ENCODE measurements at regions not wholly inside any gene's neighbourhood (a gene's known extent, or its start where the extent isn't known, plus 50 kb on each side); places are given as distances from the start of the nearest gene placed in this dataset.
A peak's percentile ranks its signal among the peaks of the same experiment; 100 is the strongest.
"Not testable (repeated sequence)": the region's sequence is repeated elsewhere in the genome, so short reads cannot be mapped to it uniquely, and the experiment has no call there.

DNA sequence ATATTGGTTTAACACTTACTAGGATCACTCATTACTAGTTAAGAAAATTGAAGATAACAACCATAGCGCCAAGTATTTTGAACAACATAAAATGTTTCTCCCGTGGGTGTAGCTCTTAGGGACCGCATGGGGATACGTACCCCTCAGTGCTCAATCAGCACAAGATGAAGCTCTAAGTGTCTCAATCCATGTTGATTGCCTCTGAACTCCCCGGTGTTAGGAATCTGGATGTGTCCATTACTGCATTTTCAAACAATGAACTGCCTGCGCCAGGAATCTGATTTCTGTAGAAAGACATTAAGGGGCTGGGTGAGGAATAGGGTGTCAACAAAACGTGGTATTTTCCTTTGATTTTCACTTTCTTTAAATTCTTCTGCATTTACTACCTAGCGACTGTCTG lies 100.2 kb downstream of the LMO4 start:
- no peaks in the 10 kb centered on the region for H3K27me3 ChIP-seq

DNA sequence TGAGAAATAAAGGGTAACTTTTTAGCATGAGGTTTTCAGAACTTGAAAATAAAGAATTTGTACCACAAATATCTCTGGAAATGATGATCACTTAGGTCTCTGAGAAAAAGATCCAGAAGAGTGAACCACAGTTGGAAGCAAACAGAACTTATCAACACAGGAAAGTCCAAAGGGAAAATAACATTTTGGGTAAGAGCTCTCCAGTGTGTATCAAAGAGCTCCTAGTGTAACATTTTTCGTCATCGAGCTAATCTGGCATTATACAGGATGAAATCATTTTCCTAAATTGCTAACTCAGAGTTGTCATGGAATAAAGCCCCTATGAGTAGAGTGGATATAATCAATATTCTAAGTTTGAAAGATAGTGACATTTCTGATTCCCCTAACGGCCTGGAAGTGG lies 104.0 kb downstream of the LMO4 start:
- no peak for DNase-seq (ENCODE audit: extremely low spot score in 2 of 2)
- Histone ChIP-seq H3K4me3 (no peak overlapping the region), H3K27me3 (no peaks in the 10 kb centered on the region), H3K36me3 (no peaks in the 10 kb centered on the region), H3K27ac (no peak overlapping the region), H3K9me3 (no peaks in the 10 kb centered on the region), H3K4me1 (peaks cover 24% of the 10 kb centered on the region)
- TF ChIP-seq, protein P1, sequence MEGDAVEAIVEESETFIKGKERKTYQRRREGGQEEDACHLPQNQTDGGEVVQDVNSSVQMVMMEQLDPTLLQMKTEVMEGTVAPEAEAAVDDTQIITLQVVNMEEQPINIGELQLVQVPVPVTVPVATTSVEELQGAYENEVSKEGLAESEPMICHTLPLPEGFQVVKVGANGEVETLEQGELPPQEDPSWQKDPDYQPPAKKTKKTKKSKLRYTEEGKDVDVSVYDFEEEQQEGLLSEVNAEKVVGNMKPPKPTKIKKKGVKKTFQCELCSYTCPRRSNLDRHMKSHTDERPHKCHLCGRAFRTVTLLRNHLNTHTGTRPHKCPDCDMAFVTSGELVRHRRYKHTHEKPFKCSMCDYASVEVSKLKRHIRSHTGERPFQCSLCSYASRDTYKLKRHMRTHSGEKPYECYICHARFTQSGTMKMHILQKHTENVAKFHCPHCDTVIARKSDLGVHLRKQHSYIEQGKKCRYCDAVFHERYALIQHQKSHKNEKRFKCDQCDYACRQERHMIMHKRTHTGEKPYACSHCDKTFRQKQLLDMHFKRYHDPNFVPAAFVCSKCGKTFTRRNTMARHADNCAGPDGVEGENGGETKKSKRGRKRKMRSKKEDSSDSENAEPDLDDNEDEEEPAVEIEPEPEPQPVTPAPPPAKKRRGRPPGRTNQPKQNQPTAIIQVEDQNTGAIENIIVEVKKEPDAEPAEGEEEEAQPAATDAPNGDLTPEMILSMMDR (IDR thresholded peaks at IDR 0.05) = no peak
- TF ChIP-seq POLR2AphosphoS5 (IDR thresholded peaks at IDR 0.05; ENCODE audit: insufficient read depth in 1 of 2, low read depth in 1 of 2) (no peak), POLR2A (IDR thresholded peaks at IDR 0.05) (no peak)
- intact Hi-C loops (cut with DNase I) = no loop called here

More for the DNA sequence above, 100.2 kb downstream of the LMO4 start:
- Histone ChIP-seq H3K9me3 (no peaks in the 10 kb centered on the region), H3K36me3 (no peaks in the 10 kb centered on the region), H3K27ac (no peak overlapping the region), H3K4me3 (no peak overlapping the region), H3K4me1 (no peaks in the 10 kb centered on the region)
- no peak for TF ChIP-seq POLR2A (IDR thresholded peaks at IDR 0.05)
- no peak for TF ChIP-seq POLR2AphosphoS5 (IDR thresholded peaks at IDR 0.05; ENCODE audit: insufficient read depth in 1 of 2, low read depth in 1 of 2)
- TF ChIP-seq, protein P1 (IDR thresholded peaks at IDR 0.05) = no peak
- no peak for DNase-seq (ENCODE audit: extremely low spot score in 2 of 2)
- intact Hi-C loops (cut with DNase I) = no loop called here

- peaks cover 24% of the 10 kb centered on the region for H3K4me1 ChIP-seq
- DNase-seq (ENCODE audit: extremely low spot score in 2 of 2); H3K4me3 ChIP-seq; H3K27me3 ChIP-seq; intact Hi-C loops (cut with DNase I); H3K36me3 ChIP-seq; H3K9me3 ChIP-seq; H3K27ac ChIP-seq: not testable (repeated sequence)
Observed at GRCh38 chr1:87433101-87433500, 104.4 kb downstream of the LMO4 start.

DNA sequence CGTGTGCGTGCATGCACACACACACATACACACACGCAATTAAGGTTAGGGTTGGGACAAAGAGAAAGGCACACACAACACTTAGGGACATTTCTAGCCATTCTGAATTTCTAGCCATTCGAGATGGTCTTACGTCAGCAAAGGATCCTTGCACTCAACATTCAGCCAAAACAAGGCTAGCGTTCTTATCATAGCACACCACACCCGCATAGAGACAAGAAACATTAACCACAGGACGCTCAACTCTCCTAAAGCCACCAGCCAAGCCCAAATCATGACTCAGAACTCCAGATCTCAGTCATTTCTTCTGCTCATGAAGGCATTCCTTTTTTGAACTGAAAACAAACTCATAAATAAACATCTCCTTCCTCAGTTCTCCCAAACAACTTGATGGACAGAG lies 106.8 kb downstream of the LMO4 start:
- no peak for DNase-seq (ENCODE audit: extremely low spot score in 2 of 2)
- H3K4me1 ChIP-seq = peaks cover 24% of the 10 kb centered on the region
- intact Hi-C loops (cut with DNase I) = no loop called here
- H3K9me3 ChIP-seq = no peaks in the 10 kb centered on the region
- no peak overlapping the region for H3K4me3 ChIP-seq
- TF ChIP-seq, protein P1 (IDR thresholded peaks at IDR 0.05) = no peak
- TF ChIP-seq POLR2A (IDR thresholded peaks at IDR 0.05) (no peak), POLR2AphosphoS5 (IDR thresholded peaks at IDR 0.05; ENCODE audit: insufficient read depth in 1 of 2, low read depth in 1 of 2) (no peak)
- no peak overlapping the region for H3K27ac ChIP-seq
- H3K36me3 ChIP-seq = no peaks in the 10 kb centered on the region
- no peaks in the 10 kb centered on the region for H3K27me3 ChIP-seq

- H3K36me3 ChIP-seq; H3K9me3 ChIP-seq; intact Hi-C loops (cut with DNase I); DNase-seq (ENCODE audit: extremely low spot score in 2 of 2); H3K4me3 ChIP-seq; H3K27me3 ChIP-seq: not testable (repeated sequence)
- peaks cover 24% of the 10 kb centered on the region for H3K4me1 ChIP-seq
- peak overlapping the region; percentile 33 for H3K27ac ChIP-seq
Observed at GRCh38 chr1:87436115-87436514, 107.4 kb downstream of the LMO4 start.

- intact Hi-C loops (cut with DNase I) = no loop called here
- Histone ChIP-seq H3K27ac (peak overlapping the region; percentile 33), H3K4me1 (peaks cover 24% of the 10 kb centered on the region), H3K4me3 (no peak overlapping the region), H3K27me3 (no peaks in the 10 kb centered on the region), H3K9me3 (no peaks in the 10 kb centered on the region), H3K36me3 (no peaks in the 10 kb centered on the region)
- TF ChIP-seq, protein P1 (IDR thresholded peaks at IDR 0.05) = no peak
- TF ChIP-seq POLR2AphosphoS5 (IDR thresholded peaks at IDR 0.05; ENCODE audit: insufficient read depth in 1 of 2, low read depth in 1 of 2) (no peak), POLR2A (IDR thresholded peaks at IDR 0.05) (no peak)
- no peak for DNase-seq (ENCODE audit: extremely low spot score in 2 of 2)
Observed at GRCh38 chr1:87436534-87436933, 107.9 kb downstream of the LMO4 start.
